ENCODE measurements at regions not wholly inside any gene's neighbourhood (a gene's known extent, or its start where the extent isn't known, plus 50 kb on each side); places are given as distances from the start of the nearest gene placed in this dataset.

DNA sequence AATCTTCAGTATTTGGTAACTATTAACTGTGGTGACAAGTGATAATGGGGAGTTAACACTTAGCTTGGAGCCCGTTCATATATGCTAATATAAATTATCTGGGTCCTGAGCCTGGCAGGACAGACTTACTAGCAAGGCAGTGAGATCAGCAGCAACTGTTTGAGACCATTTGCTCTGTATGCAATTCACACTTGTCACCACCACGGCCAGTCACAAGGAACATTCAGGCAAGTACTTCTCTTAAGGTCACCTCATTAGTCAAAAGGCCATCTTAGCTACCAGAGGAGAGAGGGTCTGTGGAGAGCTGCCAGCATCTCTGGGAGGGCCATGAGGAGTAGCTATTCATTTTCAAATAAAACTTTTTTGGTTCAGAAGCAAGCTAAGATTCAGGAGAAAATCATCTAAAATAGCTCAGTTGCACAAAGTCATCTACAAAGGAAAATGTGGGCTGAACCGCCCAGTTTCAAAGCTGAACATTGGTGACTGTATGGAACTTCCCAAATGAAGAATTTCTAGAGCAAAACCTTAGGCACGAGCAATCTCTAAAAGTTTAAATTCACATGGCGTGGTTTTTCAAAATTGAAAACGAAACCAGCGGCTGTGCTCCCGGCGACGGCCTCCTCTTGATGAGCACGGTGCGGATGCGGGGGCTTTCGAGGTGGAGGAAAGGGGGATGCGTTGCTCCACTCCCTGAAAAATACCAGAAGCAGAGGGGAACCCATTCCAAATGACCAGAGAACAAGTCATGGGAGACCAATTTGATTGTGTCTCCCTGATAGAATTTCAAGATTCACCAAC is 233.5 kb upstream of the MGMT start:
- DNase-seq (ENCODE audit: low spot score): no peak

DNA sequence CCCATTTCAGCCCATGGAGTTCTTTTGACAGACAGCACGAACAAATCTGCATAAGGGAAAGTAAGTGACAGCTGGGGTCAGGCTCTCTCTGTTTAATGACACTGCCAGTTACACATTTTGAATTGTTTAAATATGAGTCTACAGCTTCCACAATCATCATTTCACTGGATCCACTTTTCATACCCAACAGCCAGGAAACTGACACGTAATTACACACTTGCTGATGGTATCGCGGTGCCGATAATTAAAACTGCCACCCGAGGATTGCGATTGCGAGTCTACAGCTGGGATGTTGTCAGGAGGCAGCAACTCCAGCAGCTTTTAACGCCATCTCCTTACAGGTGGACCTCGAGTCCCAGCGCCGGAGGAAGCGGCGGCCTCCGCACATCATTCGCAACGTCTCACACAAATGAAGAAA is 230.8 kb upstream of the MGMT start:
- DNase-seq (ENCODE audit: low spot score): no peak

DNA sequence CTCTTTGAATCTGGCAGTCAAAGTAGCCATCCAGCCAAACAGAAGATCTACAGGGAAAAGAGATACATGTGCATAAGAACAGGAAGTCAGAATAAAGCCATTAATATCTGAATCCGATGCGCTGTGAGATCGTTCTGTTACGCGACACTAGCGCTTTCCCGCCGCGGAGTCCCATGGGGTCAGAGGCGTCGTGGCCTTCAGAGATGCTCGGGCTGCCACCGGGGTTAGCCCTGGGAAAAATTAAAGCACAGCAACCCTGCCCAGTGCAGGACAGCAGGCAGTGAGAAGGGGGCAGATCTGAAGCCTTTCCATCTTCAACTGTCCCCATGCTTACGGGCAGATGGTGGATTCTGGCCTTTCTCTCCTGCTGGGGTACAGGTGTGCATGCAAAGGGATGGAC is 225.6 kb upstream of the MGMT start:
- no peak for DNase-seq (ENCODE audit: low spot score)

DNA sequence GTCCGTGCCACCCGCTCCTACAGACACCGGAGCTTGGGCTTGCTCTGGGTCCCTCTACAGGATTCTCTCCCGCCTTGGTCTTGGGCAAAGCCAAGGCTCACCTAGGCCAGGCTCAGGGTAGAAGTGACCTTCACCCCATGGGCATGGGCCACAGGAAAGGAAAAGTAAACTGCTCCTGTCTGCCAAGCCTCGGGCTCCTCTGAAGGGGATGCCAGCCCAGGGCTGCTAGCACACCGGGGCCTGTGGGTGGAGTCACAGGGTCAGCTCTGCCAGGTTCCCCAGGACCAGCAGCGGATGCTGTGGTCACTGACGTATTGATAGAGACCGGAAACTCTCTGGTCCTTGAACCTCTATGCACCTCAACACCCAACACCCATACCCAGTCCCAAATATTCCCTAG is 222.7 kb upstream of the MGMT start:
- no peak for DNase-seq (ENCODE audit: low spot score)

DNA sequence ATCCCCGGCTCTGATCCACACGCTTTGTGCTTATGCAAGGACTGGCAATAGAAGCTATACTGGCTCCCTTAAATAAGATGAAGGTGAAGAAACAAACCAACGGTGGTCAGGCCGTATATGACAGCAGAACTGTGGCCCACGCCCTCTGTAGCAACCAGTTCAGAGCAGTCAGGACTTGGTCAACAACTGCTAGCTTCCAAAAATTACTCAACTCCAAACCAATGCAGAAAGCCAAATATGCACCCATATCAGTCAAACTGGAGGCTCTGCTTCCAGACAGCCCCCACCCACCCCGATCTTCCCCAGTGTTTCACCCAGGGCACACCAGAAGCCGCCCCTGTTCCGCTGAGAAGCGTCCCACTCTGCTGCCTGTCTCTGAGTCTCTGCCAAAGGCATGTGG is 222.3 kb upstream of the MGMT start:
- no peak for DNase-seq (ENCODE audit: low spot score)

DNA sequence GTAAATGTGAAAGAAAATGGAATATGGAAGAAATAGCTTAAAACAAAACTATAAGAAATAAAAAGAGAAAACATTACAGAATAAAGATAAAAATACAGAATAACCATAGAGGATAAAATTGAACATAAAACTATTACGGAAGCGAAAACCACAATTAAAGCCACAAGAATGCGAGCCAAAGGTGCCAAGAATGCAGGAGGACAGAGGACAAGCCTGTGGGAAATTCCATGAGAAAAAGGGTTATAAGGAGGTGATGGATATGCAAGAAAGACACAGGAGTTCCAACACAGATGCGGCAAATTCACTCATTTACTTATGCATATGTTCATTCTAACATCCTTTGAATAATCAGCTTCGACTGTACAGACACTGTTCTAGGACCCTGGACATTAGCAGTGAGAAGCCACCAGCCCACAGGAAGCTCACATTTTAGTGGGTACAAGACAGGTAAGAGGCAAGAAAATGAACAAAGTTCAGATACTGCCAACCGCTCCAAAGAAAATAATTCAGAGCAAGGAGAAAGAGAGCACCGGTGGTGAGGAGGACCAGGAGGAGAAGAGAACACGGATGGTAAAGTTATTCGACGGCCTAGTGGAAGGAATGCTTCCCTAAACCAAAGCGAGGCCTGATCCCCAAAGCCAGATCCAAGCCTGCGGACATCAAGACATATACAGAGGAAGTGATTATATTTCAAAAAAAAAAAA is 213.7 kb upstream of the MGMT start:
- DNase-seq (ENCODE audit: low spot score): no peak

DNA sequence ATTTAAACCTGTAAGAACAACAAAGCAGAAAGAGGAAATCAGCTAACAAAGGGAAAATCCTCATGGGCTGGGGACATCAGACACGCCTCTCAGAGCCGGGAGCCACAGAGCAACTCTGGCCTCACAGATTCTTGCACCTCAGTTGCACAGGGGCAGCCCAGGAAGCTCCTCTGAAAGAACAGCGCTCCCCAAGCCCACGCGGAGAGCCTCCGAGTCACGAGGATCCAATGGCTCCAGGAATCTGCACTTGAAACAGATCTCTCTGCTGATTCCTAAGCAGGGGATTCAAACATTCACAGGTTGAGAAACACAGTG is 213.2 kb upstream of the MGMT start:
- DNase-seq (ENCODE audit: low spot score): no peak

DNA sequence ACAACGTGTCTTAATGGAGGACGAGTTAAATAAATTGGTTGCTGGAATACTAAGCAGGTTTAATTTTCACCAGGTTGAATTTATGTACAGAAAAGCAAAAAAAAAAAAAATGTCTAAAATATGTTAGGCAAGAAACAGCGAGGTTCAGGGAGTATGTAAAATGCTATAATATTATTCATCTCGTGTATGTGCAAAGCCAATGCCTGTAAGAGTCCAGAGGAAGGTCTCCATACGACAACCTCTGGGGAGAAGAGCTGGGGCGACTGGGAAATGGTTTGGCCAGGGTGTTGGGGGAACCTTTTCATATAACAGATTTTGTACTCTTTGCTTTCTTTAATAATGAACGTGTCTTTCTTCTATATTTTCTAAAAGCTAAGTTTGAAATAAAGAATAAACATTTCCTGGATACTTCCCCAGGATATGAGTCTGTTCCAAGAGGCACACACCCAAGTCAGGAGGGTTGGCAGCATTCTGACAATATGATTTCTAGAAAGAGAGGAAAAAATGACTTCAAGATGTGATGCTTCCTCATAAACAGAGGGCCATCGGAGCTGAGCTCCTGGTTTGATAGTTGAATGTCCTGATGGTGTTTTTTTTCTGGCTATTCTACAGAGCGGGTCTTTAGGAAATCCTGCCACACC is 208.6 kb upstream of the MGMT start:
- no peak for DNase-seq (ENCODE audit: low spot score)

DNA sequence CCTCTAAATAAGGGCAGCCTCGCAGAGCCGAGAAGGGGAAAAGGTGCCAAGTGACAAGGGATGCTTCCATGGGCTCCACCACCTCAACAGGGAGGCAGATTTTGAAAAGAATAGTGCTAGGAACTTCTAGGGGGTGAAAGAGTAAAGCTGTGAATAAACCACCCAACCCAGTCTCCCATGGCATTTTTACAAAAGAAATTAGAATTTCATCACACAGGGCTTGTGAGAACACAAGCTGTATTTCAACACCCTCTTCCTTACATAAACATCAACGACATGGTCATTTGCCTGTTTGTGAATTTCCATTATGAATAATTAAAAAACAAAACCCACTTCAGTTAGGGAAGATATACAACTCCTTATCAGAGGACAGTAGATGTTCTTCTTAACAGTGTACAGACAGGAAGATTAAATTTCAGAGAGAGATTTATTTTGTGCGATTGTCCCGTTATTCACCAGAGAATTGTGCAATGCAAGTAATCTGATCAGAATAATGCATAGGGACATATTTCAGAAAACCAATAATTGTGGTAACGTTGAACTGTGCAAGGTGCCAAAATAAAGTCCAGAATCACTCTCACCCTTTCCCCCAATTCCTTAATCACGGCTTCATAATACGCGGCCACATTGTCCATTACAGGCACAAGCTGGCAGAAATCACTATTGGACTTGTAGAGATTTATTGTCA is 207.8 kb upstream of the MGMT start:
- no peak for DNase-seq (ENCODE audit: low spot score)

DNA sequence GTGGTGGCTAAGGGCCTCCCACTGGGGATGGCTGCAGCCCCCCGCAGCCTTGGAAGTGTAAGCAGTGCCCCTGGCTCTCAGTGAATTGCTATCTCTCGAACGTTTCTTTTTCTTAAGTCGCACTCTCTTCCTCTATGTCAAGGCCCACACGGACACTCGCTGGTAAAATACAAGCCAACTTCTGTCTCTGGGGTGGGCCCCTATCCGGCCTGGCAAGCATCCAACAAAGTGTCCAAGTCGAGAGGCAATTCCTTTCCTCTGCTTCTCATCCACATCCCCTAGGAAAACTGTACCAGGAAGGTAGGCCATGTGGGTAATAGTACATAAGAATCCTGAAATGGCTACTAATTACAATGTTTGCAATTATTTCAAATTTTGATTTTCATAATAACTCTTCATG is 194.9 kb upstream of the MGMT start:
- no peak for DNase-seq (ENCODE audit: low spot score)

DNA sequence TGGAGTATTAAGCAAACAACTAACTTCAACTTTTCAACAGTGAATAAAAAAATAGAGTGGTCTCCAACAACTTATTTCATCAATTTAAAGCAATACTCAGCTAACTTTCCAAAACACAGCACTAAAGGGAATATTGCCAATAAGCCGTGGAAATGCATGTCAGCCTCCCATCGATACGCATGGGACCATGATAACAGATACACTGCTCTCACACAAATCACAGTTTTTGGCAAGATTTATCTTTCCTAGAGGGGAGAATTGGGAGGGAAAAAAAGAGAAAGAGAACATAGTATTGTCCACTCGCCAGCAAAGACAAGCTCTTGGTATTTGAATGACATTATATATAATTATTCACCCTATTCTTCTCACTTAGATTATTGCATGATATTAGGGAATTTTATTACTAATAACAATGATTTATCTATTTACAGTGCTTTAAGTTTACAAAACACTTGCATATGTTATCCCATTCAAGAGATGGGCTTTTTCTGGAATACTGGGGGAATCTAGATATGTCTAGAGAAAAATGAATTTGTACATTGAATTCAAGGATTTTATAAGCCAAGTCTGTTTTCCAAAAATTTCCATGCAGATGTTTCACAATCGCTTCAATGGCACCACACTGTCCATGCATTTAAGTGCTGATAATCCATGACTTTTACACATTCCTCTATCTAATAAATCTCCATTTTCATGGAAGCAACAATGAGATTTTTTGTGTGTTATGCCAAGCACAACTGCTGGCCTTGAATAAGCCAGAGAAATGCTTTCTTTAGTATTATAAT is 194.0 kb upstream of the MGMT start:
- no peak for DNase-seq (ENCODE audit: low spot score)

DNA sequence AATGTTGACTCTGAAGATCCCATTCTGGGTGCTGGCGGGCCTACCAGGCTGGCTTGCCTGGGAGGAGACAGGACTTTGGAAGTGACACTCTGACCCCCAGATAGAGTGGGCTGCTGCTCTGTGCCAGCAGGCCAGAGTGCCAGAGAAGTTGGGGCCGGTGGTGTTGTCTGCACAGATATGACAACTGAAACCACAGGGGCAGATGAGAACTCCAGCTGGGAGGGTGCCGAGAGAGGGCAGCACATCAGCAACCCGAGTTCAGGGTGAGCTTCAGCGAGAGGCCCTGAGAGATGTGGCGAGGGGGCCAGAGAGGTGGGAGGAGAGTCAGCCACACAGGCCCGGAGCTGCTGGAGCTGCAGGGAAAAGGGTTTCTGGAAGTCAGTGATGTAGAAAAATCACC is 193.2 kb upstream of the MGMT start:
- no peak for DNase-seq (ENCODE audit: low spot score)

DNA sequence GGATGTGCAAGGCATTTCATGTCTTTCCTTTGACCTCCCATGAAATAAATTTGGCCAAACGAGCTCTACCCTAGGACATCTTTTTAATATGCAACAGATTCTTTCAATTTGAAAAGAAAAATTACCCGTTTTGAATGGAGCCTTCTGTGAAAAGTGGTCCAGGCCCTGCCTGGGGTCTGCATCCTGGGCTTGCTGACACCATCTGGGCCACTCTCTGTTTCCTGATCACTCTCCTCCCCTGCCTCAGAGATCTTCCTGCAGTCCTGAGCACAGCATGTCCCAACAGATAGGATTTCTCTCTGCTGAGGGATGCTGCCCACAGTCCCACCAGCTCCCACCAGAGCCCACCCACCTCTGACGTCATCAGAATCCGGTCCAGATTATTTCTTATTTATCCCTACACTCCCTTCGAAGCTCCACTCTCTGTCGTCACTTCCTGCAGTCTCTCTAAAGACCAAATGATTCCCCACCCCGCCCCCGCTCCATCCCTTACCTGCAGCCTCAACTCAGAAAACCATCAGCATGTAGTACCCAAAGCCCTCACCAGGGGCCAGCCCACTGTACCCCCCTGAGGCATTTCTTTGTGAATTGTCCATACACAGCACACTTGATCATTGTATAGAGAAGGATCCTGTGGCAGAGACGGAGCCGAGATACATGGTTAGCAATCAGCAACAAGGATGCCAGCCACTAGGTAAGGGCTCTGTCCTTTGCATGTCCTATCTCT is 192.1 kb upstream of the MGMT start:
- DNase-seq (ENCODE audit: low spot score): no peak

DNA sequence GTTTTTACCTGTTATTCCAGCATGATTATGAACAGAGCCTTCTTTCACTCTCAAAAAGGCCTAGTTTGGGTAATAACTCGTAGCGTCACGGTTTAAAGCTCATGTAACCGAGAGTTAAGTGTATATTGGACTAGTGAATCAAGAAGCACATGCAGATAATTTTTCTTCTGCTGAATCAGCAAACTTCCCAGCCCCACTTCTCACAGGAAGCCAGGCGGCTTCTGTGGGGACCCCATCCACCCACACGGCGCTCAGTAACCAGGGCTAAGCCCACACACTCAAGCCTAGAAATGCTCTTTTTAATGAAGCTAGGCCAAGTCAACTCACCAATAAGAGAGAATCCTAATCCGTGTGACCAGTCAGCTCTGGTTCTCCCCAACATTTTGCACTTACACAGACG is 191.2 kb upstream of the MGMT start:
- no peak for DNase-seq (ENCODE audit: low spot score)

DNA sequence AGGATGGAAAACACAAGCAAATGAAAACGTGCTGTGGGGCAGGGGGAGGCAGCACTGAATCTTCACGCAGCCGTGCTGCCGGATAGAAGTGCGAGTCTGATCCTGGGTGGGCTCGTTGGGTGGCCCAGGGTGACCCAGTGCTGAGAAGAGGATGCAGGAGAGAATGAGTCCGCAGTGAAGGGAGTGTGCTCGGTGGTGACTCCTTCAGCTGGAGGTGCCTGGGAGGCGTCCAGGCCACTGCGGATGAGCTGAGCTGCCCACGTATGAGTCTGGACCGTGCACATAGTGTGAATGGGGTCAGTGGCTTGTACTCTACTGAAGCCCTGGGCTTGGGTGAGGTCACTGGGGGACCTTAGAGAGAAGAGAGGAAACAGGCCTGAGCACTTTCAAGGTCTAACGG is 190.0 kb upstream of the MGMT start:
- no peak for DNase-seq (ENCODE audit: low spot score)

DNA sequence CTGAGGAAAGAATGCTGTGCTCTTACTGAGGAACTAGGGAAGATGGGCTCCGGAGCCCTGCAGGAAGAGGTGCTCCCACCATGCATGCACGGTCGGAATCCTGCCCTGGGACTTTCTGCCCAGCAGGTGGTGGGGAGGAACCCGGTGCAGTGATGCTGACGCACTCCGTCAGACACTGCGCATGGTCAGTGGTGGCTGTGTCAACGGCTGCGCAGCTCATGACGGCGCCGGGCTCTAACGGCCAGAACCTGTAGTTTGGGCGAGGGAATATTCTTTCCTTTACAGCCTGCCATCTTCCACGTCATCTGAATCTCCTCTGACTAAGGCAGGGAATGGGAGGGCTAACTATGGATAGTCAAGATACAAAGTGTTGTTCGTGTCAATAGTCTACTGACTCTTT is 189.2 kb upstream of the MGMT start:
- no peak for DNase-seq (ENCODE audit: low spot score)

DNA sequence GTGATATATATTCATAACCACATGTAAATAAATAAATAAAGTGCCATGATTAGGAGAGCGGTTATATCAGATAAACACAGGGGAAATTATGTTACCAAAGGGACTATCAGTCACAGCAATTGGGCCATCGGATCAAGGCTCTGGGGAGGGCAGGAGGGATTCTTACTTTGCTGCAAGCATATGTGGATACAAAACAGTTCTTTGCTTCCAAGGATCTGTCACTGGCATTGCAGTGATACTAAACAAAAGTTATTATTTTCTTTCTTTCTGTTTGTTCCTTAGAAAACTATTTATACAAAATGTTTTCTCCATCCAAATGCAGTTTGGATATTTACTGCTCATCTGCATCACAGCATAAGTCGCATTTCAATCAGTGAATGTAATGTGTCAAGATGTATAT is 188.4 kb upstream of the MGMT start:
- no peak for DNase-seq (ENCODE audit: low spot score)

DNA sequence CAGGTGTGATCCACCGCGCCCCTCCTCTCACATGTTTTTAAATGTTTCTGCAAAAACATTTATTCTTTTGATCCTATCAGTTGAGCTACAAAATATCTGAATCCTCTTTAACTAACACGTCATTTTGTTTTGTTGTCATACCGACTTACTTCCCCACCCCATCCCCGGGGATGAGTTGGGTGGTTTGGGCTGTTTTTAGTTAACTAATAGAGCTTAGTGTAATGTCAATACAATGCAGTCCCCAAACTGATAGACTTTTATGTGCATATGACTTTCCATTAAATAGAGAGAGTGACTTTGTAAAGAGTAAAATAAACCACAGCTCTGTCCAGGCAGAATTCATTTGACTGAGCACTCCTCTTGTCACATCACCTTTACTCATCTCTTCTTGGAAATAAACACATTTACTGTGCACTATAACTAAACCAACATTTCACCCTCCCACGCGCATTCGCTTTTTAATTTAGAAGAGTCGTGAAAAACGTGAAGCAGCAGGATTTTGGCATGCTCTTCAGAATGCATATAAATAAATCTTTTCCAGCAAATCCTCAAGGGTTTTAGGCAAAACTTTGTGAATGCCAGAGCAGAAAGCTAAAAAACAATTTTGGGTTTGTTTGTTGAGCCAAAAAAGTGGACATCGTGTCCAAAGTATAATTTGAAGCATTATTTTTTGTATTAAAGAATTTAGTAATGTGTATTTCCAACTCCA is 187.4 kb upstream of the MGMT start:
- no peak for DNase-seq (ENCODE audit: low spot score)

DNA sequence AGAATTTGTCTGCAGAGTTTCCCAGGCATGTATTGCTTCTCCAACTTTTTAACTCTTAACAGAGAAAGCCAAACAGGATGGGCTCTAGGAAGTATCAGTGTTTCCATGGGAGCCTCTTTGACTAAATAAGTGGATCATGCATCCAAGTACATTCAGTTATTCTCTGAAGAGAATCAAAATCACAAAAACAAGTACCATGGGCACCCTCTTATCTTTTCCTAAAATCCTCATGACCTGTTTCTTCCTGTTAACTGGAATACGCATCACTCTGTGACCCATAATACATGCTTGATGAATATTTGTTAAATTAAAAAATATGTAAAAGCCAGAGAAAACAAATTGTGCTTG is 186.9 kb upstream of the MGMT start:
- DNase-seq (ENCODE audit: low spot score): no peak

DNA sequence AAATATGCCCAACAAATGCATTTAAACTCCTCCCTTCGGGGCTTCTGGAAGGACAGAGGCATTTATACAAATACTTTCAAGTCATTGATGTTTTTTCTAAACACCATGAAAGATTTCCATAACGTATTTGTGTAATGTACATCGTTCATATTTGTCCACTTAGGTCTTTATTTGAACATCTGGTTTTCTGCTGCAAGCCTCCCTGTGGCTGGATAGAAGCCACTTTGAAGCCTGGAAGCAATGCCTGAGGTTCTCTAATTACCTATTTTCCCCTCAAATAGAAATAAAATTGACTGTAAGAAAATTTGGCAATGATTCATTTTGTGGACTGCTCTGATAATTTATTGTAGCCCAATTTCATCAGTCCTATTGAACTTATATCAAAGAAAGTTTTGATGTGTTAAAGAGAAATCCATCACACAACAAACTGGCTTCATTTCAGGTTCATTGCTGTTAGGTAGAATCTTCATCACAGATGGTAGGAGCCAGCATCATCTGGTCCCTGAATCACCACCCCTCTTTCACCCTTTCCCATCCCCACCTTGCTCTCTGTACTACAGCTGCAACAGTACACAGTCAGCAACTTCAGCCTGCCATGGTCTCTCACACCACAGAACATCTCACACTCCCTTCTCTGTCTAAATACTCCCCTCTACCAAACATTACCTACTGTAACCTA is 186.0 kb upstream of the MGMT start:
- no peak for DNase-seq (ENCODE audit: low spot score)
